ENCODE measurements at regions not wholly inside any gene's neighbourhood (a gene's known extent, or its start where the extent isn't known, plus 50 kb on each side); places are given as distances from the start of the nearest gene placed in this dataset.
"Not testable (repeated sequence)": the region's sequence is repeated elsewhere in the genome, so short reads cannot be mapped to it uniquely, and the experiment has no call there.

GRCh38 chr13:31607531-31607930, 131.8 kb upstream of the RXFP2 start:
- not testable (repeated sequence) for DNase-seq

GRCh38 chr13:31608780-31609179, 130.5 kb upstream of the RXFP2 start:
- DNase-seq: not testable (repeated sequence)

- DNase-seq: no peak
Observed at GRCh38 chr13:31610270-31610998, 128.9 kb upstream of the RXFP2 start.

- DNase-seq: no peak
Observed at GRCh38 chr13:31611214-31611613, 128.1 kb upstream of the RXFP2 start.

GRCh38 chr13:31614073-31614472, 125.3 kb upstream of the RXFP2 start:
- DNase-seq: no peak

GRCh38 chr13:31614704-31615103, 124.6 kb upstream of the RXFP2 start:
- DNase-seq: no peak

GRCh38 chr13:31625115-31625514, 114.2 kb upstream of the RXFP2 start:
- no peak for DNase-seq

- DNase-seq: no peak
Observed at GRCh38 chr13:31627097-31627845, 112.1 kb upstream of the RXFP2 start.

- DNase-seq: no peak
Observed at GRCh38 chr13:31629085-31629780, 110.1 kb upstream of the RXFP2 start.

- no peak for DNase-seq
Observed at GRCh38 chr13:31631071-31631470, 108.3 kb upstream of the RXFP2 start.

GRCh38 chr13:31631746-31632145, 107.6 kb upstream of the RXFP2 start:
- peak; percentile 25 to 28 for DNase-seq

- no peak for DNase-seq
Observed at GRCh38 chr13:31638577-31638976, 100.7 kb upstream of the RXFP2 start.

- DNase-seq: no peak
Observed at GRCh38 chr13:31639443-31640163, 99.7 kb upstream of the RXFP2 start.

- DNase-seq: no peak
Observed at GRCh38 chr13:31649766-31650165, 89.6 kb upstream of the RXFP2 start.

- no peak for DNase-seq
Observed at GRCh38 chr13:31653730-31654129, 85.6 kb upstream of the RXFP2 start.

- no peak for DNase-seq
Observed at GRCh38 chr13:31663880-31664585, 75.3 kb upstream of the RXFP2 start.

GRCh38 chr13:31670831-31671617, 68.3 kb upstream of the RXFP2 start:
- no peak for DNase-seq

GRCh38 chr13:31674051-31674450, 65.3 kb upstream of the RXFP2 start:
- DNase-seq: no peak

GRCh38 chr13:31675440-31675953, 63.8 kb upstream of the RXFP2 start:
- DNase-seq: peak; percentile 28 to 34

GRCh38 chr13:31681133-31681532, 58.2 kb upstream of the RXFP2 start:
- DNase-seq: no peak

Data from right lung (tissue), 2 donors.